ENCODE measurements at regions not wholly inside any gene's neighbourhood (a gene's known extent, or its start where the extent isn't known, plus 50 kb on each side); places are given as distances from the start of the nearest gene placed in this dataset.

- TF ChIP-seq POLR2AphosphoS5 (IDR thresholded peaks at IDR 0.05) (no peak), CTCF (IDR thresholded peaks at IDR 0.05) (no peak)
Observed at GRCh38 chr6:15741405-15741804, 78.6 kb upstream of the DTNBP1 start.

All from prostate gland (tissue), 2 donors.